EH (cell line): ENCODE measurements at regions not wholly inside any gene's neighbourhood (a gene's known extent, or its start where the extent isn't known, plus 50 kb on each side); places are given as distances from the start of the nearest gene placed in this dataset.

Experiments used
- DNase-seq: peaks from one replicate; pipeline ENCODE4 v3.0.0-alpha.2; 2015; ENCODE audit warnings: low read depth

DNA sequence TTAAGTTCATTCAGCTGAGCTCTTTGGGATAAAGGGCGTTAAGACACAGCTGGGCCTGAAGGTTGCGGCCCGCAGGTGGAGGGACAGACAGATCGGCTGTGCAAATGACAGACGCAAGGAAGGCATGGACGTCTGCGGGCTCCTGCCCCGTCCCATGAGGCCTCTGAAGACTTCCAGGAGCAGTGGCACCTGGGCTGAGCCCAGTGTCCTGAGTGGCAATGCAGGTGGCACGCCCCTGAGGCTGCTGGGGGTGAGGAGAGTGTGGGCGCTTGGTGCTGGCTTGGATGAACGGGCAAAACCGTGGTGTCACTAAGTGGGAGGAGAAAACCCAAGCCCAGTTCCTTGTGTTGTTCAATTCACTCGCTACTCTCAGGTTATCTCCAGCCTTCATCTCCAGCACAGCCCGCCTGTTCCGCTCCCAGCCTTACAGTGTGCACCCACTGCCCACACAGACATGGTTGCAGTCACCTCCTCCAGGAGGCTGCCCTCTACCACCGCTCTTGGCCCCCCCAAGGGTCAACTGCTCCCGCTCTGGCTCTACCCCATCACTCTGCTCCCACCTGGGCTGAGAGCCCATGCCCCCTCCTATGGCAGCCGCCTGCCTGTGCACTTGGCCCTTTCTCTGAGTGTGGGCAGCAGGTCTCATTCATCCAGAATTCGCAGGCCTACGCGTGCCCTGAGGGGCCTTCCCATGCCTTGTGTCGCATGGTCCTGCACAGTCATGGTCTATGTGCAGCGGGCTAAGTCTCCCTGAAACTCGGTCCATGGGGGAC, 50.3 kb downstream of the PTGR3 start:
- DNase-seq = no peak

DNA sequence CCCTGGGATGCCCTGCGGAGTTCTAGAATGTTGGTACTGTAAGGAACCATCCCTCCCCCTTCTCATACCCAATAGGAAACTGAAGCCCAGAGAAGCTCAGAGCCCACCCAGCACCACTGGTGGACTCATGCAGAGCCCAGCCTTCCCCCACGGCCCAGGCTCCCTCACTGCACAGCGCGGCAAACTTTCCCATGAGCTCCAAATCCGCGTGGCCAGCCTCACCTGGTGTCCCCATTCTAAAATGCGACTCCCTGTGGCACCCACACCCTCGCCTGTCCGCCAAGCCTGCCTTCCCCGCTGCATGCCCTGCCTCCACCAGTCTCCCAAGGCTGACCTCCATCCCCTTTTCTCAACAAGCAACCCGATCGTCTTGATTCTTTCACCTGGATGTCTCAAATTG, 51.1 kb downstream of the PTGR3 start:
- DNase-seq = no peak

DNA sequence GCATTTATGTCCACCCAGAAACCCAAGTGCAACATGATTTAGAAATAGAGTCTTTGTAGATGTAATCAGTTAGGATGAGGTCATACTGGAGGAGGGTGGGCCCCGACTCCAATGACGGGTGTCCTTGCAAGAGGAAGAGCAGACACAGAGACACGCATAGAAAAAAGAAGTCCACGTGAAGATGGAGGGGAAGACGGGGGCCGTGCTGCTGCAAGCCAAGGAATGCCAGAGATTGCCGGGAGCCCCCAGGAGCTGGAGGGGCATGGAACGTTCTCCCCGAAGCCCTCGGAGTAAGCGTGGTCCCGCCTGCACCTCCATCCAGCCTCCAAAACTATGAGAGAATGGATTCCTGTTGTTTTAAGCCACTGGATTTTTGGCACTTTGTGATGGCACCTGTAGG, 51.6 kb downstream of the PTGR3 start:
- no peak for DNase-seq

DNA sequence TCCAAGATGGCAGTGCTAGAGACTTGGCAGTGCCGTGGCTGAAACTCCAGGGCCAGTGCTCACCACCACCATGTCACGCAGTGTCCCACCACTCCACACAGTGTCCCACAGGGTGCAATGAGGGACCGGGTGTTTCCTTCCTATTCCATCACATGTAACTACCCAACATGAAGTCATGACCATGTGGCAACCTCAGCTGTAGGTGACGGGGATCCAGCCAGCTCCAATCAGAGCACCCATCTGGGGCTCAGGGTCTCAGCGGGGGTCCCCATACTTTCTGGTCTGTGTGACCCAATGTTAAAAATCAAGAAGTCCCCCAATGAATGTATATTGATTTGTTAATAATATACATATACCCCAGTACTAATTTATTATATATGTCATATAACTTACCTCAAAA, 52.1 kb downstream of the PTGR3 start:
- no peak for DNase-seq

DNA sequence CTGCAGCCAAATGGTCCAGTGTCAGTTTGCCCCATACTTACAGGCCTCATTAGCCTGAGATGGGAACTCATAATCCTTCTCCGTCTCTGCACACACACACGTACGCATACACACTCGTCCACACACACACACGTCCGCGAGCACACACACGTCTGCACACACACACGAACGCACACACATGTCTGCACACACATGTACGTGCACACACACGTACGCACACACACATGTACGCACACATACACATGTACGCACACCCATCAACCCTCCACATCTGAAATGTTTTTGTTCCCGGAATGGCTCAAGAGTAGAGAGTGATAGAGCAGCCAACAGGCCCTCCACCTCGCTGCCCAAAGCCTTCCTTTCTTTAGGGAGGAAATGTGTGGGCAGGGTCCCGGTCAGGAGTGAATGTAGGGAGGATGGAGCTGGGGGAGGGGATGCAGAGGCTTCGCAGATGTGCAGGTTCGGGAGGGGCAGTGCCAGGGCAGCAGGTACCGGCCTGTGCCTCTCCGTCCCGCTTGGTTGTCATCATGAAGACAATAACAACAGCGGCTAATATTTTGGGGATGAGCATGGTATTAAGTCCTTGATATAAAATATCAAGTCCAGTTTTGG, 52.7 kb downstream of the PTGR3 start:
- DNase-seq = no peak

DNA sequence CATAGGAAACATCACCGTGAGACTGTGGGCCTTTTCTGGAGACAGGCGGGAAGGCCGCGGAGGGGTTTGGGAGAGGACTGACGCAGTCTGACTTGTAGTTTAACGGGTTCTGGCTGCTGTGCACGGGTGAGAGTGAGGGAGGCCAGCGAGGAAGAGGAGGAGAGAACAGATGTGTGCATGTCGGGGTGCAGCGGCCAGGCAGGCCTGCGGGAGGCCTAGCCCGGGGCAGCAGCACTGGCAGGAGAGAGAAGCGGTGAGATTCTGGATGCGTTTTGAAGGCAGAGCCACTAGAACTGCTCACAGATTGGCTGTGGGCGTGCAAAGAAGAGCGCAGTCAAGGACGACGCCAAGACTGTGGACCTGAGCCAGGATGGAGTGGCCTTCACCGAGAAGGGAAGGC, 53.9 kb downstream of the PTGR3 start:
- no peak for DNase-seq

DNA sequence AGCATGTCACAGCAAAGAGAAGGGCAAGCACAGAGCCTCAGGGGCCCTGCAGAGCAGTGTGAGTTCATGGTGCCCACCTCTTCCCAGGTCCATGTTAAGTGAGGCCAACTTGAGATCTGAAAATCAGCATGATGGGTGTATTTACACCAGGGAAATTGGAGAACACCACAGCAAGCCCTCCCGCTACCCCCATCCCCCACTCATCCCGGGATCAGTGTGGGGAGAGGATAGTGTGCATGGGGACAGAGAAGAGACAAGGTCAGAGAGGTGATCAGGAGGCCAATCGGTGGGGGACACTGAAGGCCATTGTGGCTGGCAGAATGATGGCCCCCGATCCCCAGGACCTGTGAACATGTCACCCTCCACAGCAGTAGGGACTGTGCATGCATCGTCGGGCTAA, 54.7 kb downstream of the PTGR3 start:
- DNase-seq = no peak

DNA sequence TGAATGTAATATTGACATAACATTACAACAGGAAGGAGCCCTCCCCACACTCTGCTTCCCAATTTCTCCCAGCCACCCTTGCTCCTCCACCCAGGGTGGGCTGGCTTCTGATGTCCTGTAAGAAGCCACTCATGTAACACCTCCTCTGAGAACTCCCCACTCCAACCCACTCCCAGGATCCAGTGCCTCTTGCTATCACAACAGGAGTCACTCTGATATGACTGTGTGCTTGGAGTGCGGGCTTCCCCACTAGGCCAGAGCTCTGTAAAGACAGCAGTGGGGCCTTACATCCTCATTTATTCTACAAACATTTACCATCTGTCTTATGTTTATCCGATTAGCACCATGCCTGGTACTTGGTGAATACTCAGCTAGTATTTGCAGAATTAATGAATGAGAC, 65.1 kb downstream of the PTGR3 start:
- DNase-seq = no peak

DNA sequence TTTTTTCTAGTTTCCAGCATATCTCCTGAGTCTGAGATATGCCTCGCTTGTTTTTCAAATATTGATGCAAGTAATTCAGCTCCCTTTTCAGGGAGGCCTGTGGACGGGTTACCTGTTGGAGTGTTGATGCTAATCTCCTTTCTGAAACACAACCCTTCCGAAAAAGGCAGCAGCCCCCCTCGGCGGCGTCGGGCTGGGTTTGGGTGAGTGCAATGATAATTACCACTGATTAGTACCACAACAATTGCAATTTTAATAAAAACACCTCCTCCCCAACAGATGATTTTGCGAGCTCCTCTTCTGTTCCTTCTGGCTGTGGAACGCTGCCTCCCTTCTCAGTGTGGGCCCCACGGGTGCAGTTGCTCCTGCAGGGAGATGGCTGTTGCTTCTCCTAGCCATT, 66.3 kb downstream of the PTGR3 start:
- DNase-seq = no peak

DNA sequence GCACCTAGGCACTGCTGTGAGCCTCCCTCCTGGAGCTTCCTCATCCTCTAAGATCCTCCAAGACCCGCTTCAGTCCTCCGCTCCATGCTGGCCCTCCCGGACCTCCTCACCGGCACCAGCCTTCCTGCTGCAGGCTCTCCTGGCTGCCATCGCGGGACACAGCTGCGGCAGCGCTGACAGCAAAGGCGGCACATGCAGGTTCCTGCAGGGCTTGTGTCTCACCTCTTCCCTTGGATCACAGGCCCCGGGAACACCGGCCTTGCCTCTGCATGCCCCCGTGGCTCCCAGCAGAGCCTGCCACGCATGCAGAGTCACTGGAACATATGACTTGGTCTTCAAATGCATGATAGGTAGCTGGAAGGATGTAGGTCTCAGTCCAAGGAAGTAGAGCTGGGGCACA, 67.2 kb downstream of the PTGR3 start:
- DNase-seq = no peak

DNA sequence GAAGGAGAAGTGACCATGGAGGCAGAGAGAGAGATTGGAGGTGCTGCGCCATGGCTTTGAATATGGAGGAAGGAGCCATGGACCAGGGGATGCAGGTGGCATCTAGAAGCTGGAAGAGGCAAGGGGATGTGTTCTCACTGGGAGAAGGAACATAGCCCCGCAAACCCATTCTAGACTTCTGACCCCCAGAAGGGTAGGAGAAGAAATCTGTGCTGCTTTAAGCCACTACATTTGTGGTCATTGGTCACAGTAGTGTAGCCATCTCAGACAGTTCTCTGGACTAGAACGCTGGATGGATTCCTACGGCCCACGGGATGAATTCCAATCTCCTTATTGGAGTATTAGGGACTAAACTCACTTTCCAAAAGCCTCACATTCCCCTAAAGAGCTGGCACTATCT, 67.8 kb downstream of the PTGR3 start:
- DNase-seq = no peak

DNA sequence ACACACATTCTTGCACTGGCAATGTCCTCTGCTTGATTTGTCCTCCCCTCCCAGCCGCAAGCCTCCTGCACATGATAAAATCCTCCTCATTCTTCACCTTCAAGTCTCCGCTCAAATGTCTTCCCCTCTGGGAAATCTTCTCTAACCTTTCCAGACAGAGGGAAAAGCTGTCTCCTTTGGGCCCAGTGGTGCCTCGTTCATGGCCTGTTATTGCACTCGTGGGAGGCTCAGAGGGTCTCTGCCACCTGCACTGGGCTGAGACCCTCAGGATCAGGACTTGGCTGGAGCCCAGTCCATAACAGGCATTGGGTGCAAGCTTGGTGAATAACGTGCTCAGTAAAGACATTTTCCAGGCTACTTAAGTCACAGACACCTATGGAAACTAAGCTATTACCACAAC, 68.6 kb downstream of the PTGR3 start:
- no peak for DNase-seq

DNA sequence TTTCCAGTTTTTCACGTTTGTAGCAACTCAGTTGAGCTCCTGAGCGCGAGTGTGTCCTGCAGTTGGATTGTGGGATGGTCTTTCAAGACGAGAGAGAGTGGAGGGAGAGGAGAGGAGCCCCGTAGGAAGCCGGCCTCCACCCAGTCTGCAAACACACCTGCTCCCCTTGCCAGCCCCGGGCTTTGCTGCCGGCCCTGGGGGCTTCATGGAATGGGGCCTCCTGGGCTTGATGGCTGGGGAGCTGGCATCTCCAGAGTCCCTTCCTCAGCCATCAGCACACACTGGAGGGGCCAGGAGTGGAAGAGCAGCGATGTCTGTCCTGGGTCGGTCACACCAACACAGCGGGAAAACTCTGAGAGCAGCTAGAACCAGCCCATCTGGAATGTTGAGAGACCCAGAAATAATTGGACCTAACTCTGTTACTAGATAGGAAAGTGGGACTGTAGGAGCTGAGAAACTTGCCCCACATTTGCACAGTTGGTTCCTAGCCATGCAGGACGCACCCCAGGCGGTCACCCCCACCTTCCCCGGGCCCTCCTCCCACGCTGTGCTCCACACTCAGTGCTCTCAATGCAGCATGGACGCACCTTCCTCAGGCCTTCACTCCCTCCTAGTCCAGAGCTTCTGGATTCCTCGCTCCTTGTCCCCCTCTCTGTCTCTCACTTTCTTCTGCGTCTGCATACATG, 69.6 kb downstream of the PTGR3 start:
- no peak for DNase-seq

DNA sequence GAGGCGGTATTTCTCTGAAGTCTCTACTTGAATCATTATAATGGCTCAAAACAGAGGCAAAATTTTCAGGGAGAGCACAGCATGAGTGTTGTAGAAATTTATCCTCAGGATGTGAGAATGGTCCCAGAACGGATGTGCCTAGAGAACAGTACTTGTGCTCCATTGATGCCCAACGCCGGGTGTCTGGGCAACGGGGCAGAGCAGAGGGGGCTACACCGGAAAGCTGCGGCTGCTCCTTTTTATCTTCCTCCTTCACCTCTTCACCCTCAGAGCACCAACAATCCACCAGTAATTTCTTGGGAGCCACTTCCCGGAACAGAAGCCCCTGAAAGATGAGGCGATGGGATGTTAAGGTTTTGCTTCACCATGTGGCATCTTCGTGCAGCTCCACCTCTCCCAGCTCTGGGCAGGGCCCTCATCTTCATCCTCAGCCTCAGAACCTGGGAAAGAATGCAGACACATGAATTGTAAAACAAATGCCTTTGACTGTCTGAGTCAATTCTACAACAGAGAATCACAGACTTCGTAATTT, 71.5 kb downstream of the PTGR3 start:
- no peak for DNase-seq

DNA sequence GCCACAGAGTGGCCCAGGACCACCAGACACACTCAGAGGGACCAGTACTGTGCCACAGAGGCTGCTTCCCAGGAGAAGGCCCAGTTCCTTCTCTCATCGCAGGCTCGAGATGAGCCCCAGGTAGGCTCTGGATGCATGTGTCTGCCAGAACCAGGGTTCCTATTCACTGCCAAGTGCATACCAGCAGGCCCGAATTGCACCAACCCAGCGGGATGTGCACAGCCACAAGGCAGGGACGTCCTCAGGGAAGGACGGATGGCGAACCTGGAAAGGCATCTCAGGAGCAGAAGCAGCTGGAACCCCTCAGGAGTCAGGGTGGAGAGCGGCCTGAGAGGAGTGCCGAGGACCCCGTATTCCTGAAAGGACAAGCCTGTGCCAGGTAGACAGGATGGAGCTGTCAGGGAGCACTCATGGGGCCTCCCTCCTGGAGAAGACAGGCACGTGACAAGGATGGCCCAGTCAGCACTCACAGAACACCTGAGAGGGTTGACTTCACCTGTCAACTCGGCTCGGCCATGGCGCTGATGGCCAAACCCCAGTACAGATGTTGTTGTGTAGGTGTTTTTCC, 73.7 kb downstream of the PTGR3 start:
- no peak for DNase-seq

DNA sequence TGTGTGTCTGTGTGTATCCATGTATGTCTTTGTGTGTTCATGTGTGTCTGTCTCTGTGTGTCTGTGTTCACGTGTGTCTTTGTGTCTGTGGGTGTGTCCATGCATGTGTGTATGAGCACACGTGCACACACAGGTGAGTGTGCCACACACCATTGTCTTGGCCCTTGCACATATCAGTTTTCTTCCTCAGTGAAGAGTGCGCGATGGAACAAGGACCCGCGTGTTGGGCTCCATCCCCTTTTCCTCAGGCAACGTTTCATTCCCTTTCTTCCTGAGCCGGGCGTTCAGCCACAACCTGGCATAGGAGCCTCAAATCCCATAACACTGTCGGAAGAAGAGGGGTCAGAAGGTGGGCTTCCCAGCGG, 74.3 kb downstream of the PTGR3 start:
- DNase-seq = no peak

DNA sequence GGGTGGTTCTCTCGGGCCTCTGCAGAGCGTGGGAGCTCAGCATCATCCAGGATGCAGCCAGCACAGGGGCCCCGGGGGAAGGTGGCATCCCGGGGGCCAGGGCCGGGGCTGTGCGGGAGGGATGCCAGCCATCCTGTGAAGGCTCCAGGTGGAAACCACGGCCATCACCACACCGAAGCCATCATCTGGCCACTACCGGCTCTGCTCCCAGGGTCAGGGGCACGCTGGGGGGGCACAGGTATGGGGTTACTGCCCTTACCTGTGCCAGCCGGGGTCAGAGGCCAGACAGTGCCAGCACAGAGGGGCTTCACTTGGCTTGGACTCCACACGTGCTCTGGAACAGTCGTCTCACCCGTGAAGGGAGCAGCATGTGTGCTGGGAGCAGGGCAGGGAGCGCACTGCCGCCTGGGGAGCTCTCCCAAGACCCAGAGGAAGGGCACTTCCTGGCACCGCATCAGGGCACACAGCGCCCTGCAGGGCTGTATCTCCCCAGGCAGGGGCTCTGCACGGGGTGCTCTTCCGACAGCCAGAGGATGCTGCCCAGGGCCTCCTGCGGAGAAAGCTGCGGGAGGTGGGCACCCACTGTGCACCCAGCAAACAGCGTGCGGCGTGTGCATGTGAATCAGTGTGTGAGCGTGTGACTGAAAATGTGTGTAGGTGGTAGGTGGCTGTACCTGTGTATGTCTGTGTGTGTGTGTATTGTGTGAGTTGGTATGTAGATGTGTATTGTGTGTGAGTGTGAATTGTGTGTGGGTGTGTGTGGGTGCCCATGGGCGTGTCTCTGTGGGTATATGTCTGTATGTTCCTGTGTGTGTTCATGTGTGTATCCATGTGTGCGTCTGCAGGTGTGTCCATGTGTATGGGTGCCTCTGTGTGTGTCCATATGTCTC, 75.0 kb downstream of the PTGR3 start:
- no peak for DNase-seq

DNA sequence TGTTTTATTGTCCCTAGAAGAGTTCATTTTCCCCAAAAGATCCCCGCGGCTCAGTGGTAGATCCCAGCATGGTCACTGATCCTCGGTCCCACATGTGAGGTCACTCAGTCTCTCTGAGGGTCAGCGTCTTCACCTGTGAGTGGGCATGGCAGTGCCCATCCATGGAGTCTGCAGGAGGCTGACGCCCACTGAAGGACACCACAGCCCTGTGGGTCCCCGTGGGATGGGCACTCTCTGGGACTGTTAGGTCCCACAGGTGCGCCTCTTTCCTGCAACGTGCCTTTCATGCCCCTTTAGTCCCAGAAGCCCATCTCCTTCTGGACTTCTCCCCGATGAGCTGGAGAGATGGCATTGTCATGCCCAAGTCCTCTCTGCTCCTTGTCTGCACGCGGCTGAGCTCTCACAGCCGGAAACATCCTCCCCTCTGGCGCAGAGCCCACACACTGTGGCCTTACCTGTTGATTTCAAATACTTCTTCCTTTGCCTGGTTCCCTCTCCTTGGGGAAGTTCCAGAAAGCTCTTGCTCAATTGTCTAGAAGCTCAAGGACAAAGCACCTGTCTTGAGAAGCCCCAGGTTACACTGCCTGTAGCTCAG, 75.9 kb downstream of the PTGR3 start:
- no peak for DNase-seq

DNA sequence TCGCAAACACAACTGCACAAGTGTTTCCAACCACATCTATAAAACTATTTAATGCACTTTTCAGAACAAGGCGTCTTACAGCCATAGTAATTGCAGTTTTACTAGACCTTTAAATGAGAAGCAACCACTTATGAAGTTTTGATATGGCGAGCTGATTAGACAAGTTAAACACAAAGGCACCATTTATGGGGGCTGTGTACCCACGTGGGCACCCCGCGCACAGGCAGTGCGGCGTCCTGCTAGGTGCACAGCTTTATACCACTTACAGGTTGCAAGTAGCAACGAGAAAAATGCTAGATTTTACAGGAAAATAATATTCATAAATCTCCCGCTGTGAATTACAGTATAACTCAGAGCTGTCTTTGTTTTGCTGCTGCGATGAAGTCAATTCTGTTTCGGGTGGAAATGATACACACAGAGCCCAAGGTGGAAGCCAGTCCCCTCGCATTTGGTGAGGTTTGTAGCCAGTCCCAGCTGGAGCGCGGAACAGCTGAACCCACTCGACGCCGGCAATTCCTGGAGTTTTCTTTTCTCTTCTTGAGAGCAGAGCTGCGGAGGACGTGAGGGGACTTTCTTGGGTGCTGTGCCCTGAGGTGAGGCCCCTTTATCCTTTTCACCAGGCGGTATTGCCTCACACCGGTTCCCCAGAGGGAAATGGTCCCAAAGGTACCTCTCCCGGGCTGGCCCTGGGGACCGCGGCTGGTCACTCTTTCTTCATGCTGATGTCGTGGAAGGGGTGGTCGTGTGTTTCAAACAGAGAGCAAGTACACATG, 76.7 kb downstream of the PTGR3 start:
- no peak for DNase-seq

DNA sequence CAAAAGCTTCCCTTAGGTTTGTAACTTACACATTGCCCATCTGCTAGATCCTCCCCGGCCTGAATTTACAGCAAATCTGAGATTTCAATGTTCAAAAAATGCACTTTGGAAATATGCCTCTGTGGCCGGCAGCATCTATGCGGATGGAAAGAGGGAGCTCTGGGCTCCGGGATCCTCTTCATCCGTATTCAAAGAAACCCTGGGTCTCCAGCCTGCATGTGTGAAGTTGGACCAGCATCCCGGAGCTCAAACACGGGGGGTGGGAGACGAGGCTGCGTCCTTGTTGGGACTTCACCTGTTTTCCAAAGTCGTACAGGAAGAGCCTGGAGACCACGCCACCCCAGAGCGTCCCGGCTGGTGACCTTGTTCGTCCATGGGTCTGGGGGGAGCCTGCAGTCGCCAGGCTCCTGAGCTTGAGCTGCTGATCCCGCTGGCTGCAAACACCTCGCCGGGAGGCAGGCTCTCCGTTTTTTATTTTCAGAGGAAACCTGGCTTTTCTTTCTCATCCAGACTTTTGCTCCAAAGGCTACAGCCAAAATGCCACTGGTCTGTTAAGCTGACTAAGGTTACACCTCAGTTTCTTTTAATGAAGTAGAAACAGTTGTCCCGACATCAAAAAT, 77.4 kb downstream of the PTGR3 start:
- DNase-seq = peak; percentile 9
